ENCODE measurements at regions not wholly inside any gene's neighbourhood (a gene's known extent, or its start where the extent isn't known, plus 50 kb on each side); places are given as distances from the start of the nearest gene placed in this dataset.

- ATAC-seq (ENCODE audit: low read depth) (no peak), DNase-seq (no peak)
- Histone ChIP-seq H2AFZ (replicated peaks; ENCODE audit: low read length, poor library complexity) (no peak overlapping the region), H4K20me1 (ENCODE audit: insufficient read depth, low read length) (no peaks in the 10 kb centered on the region), H3K18ac (ENCODE audit: low read depth, low read length) (no peak overlapping the region), H2BK20ac (ENCODE audit: low read depth, low read length) (no peak overlapping the region), H2BK5ac (ENCODE audit: low read depth, low read length, poor library complexity, severe bottlenecking) (no peak overlapping the region), H2AK9ac (replicated peaks; ENCODE audit: low read depth, low read length, poor library complexity) (no peak overlapping the region), H2AK5ac (ENCODE audit: low read depth, low read length) (no peak overlapping the region), H3K79me1 (ENCODE audit: low read depth in 1 of 2, low read length in 2 of 2) (no peaks in the 10 kb centered on the region), H3K14ac (replicated peaks; ENCODE audit: low read depth, low read length) (no peak overlapping the region), H4K5ac (ENCODE audit: low read depth, low read length) (no peak overlapping the region), H2BK120ac (ENCODE audit: low read depth, low read length) (no peak overlapping the region), H4K91ac (ENCODE audit: insufficient read depth, low read depth, low read length) (no peak overlapping the region), H3K4me3 (ENCODE audit: insufficient read depth, low read depth, low read length) (no peak overlapping the region), H3K9me1 (ENCODE audit: insufficient read depth, low read length) (no peaks in the 10 kb centered on the region), H3K36me3 (ENCODE audit: control insufficient read depth, insufficient read depth, low read length) (no peaks in the 10 kb centered on the region), H3K23ac (ENCODE audit: low read depth, low read length) (no peak overlapping the region), H3K9ac (ENCODE audit: low read depth, low read length) (no peak overlapping the region), H3K4me1 (ENCODE audit: control insufficient read depth, insufficient read depth, low read length) (no peaks in the 10 kb centered on the region), H2BK15ac (ENCODE audit: low read depth, low read length) (no peak overlapping the region), H3K27me3 (ENCODE audit: control insufficient read depth, insufficient read depth, low read length) (peaks cover 2% of the 10 kb centered on the region; the same call in 1 of the 2 replicates), H3K4me2 (ENCODE audit: low read depth, low read length) (no peak overlapping the region), H3K56ac (ENCODE audit: extremely low read depth, insufficient read depth, low read length) (no peak overlapping the region), H3K9me3 (ENCODE audit: control insufficient read depth, insufficient read depth, low read length) (no peaks in the 10 kb centered on the region), H3K4ac (ENCODE audit: low read depth, low read length) (no peak overlapping the region), H4K8ac (ENCODE audit: low read depth in 2 of 2, low read length in 2 of 2) (no peak overlapping the region), H3K27ac (ENCODE audit: insufficient read depth, low read length) (no peak overlapping the region)
- dilution Hi-C loops (cut with HindIII; ENCODE audit: low sequenced_read_pairs, unreplicated experiment): no loop called here
- CTCF ChIA-PET: no interaction called here
- POLR2A ChIA-PET (ENCODE audit: unreplicated experiment): no interaction called here
- in situ Hi-C loops (cut with MboI; ENCODE audit: low sequenced_read_pairs): no loop called here
- intact Hi-C loops (cut with micrococcal nuclease): no loop called here
- BruUV-seq (replicated peaks): no TSS peak
- no CpG with 5 or more reads among the region's 2 CpGs for WGBS, 2 experiments (ENCODE audit: extremely low coverage in 2 of 2, insufficient read length in 1 of 2)
- no peak for TF ChIP-seq MAFK (IDR thresholded peaks at IDR 0.05; ENCODE audit: low read depth, low read length)
- no peak for TF ChIP-seq MAZ (IDR thresholded peaks at IDR 0.05; ENCODE audit: borderline replicate concordance, low read depth, low read length)
- no peak for TF ChIP-seq POLR2A (IDR thresholded peaks at IDR 0.05; ENCODE audit: low read depth, low read length)
- no peak for TF ChIP-seq ELK1 (IDR thresholded peaks at IDR 0.05; ENCODE audit: borderline replicate concordance, low read depth, low read length)
- no peak for TF ChIP-seq USF2 (IDR thresholded peaks at IDR 0.05; ENCODE audit: low read depth, low read length)
- no peak for TF ChIP-seq FOS (IDR thresholded peaks at IDR 0.05; ENCODE audit: low read depth, low read length)
- no peak for TF ChIP-seq CEBPB (IDR thresholded peaks at IDR 0.05; ENCODE audit: low read depth, low read length)
- TF ChIP-seq RCOR1 (IDR thresholded peaks at IDR 0.05; ENCODE audit: insufficient replicate concordance, low read length): no peak
- no peak for TF ChIP-seq CTCF (conservative IDR thresholded peaks at IDR 0.05; ENCODE audit: low read depth, low read length)
- no peak for TF ChIP-seq MXI1 (IDR thresholded peaks at IDR 0.05; ENCODE audit: borderline replicate concordance, low read depth, low read length)
- no peak for TF ChIP-seq RAD21 (IDR thresholded peaks at IDR 0.05; ENCODE audit: low read length)
- TF ChIP-seq BHLHE40 (IDR thresholded peaks at IDR 0.05; ENCODE audit: low read depth, low read length): no peak
- TF ChIP-seq RFX5 (IDR thresholded peaks at IDR 0.05; ENCODE audit: low read depth, low read length): no peak
- TF ChIP-seq SMC3 (IDR thresholded peaks at IDR 0.05; ENCODE audit: low read depth, low read length): no peak
- no peak for TF ChIP-seq CHD1 (IDR thresholded peaks at IDR 0.05; ENCODE audit: low read depth, low read length)
- no peak for TF ChIP-seq NFE2L2 (IDR thresholded peaks at IDR 0.05; ENCODE audit: low read depth, low read length)
These were observed 89.7 kb downstream of the SALL1 start for GRCh38 chr16:51061328-51061727.

All from IMR-90 (cell line).